NT2/D1 (cell line): ENCODE measurements at regions not wholly inside any gene's neighbourhood (a gene's known extent, or its start where the extent isn't known, plus 50 kb on each side); places are given as distances from the start of the nearest gene placed in this dataset.

ENCODE experiments used
- DNase-seq: peaks from one replicate; pipeline ENCODE4 v3.0.0-alpha.2; 2011; ENCODE audit warnings: low read depth, low spot score
- H3K27me3 ChIP-seq: 2 replicates; pipeline ENCODE4 v1.6.0; 2011; ENCODE audit warnings: mild to moderate bottlenecking; ENCODE audit not compliant: insufficient read length, insufficient read depth
- H3K36me3 ChIP-seq: 2 replicates; pipeline ENCODE4 v1.6.1; 2011; ENCODE audit warnings: mild to moderate bottlenecking, low read length, mixed read lengths; ENCODE audit not compliant: insufficient read depth, insufficient read length
- H3K4me1 ChIP-seq: 2 replicates; pipeline ENCODE4 v1.5.1; 2011; ENCODE audit not compliant: insufficient read depth, insufficient read length
- H3K4me3 ChIP-seq: 2 replicates; pipeline ENCODE4 v1.5.1; 2011; ENCODE audit warnings: low read depth; ENCODE audit not compliant: insufficient read length
- H3K9ac ChIP-seq: 2 replicates; pipeline ENCODE4 v1.6.0; 2011; ENCODE audit warnings: low read depth; ENCODE audit not compliant: insufficient read length
- H3K9me3 ChIP-seq: 2 replicates; pipeline ENCODE4 v1.5.1; 2011; ENCODE audit warnings: mild to moderate bottlenecking, low read length; ENCODE audit not compliant: insufficient read depth
- SUZ12 ChIP-seq: IDR thresholded peaks from 2 replicates; pipeline ENCODE4 v1.6.1; 2011; ENCODE audit not compliant: insufficient read length, insufficient read depth; ENCODE audit errors: extremely low read depth
- YY1 ChIP-seq: IDR thresholded peaks from 2 replicates; pipeline ENCODE4 v1.6.1; 2011; ENCODE audit not compliant: insufficient read length, insufficient read depth
- ZNF274 ChIP-seq: IDR thresholded peaks from 2 replicates; pipeline ENCODE4 v1.6.1; 2011; ENCODE audit warnings: mild to moderate bottlenecking, low read depth, low read length

DNA sequence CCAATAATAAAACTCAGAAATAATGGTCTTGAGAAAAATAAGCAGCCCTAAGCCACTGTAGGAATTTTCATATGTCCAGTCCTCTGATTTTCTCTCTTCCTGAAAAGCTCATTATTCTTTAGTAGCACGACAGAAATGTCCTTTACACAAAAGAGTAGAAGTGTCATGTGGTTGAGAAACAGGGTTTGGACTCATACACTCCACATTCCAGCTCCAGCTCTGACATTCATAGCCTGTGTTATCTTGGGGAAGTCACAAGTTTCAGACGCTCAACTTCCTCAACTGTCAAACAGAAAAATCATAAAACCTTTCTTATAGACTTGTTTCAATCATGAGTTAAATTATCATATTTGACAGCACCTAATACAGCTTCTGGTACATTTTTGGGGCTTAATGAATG is 511.5 kb downstream of the TNS1 start:
- H3K27me3 ChIP-seq = peaks cover 8% of the 10 kb centered on the region
- H3K4me1 ChIP-seq = no peaks in the 10 kb centered on the region
- H3K4me3 ChIP-seq = no peak overlapping the region
- no peaks in the 10 kb centered on the region for H3K9me3 ChIP-seq
- H3K9ac ChIP-seq = no peak overlapping the region
- DNase-seq = no peak
- H3K36me3 ChIP-seq = no peaks in the 10 kb centered on the region
- TF ChIP-seq YY1 (no peak), SUZ12 (no peak), ZNF274 (no peak)

- H3K36me3 ChIP-seq = no peaks in the 10 kb centered on the region
- H3K27me3 ChIP-seq = peaks cover 8% of the 10 kb centered on the region
- no peaks in the 10 kb centered on the region for H3K4me1 ChIP-seq
- H3K4me3 ChIP-seq = no peak overlapping the region
- no peaks in the 10 kb centered on the region for H3K9me3 ChIP-seq
- no peak overlapping the region for H3K9ac ChIP-seq
- DNase-seq = no peak
- TF ChIP-seq ZNF274 (no peak), YY1 (no peak), SUZ12 (no peak)
Observed at GRCh38 chr2:217489145-217489960, 513.4 kb downstream of the TNS1 start.

DNA sequence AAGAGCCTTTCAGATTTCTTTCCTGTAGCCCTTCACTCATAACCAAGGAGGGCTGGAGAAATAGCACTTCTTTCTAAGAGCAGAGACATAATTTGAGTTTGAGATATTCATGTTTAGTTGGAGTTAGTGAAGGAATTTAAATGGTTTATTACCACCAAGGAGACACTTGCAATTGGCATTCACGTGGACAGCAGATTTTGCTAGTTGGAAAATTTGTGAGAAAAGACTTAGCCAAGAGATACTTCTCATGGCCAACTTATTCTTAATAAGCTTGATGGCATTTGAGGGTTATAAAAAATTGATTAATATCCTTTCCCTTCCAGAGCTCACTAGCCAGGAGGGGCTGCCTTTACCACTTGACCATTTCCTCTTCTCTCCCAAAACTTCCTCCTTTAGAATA is 518.7 kb downstream of the TNS1 start:
- no peak for DNase-seq
- no peak for TF ChIP-seq ZNF274
- no peak for TF ChIP-seq YY1
- TF ChIP-seq SUZ12 = no peak
- H3K4me3 ChIP-seq = no peak overlapping the region
- H3K9me3 ChIP-seq = peaks cover 6% of the 10 kb centered on the region
- no peaks in the 10 kb centered on the region for H3K4me1 ChIP-seq
- no peak overlapping the region for H3K9ac ChIP-seq
- no peaks in the 10 kb centered on the region for H3K36me3 ChIP-seq
- H3K27me3 ChIP-seq = no peaks in the 10 kb centered on the region

DNA sequence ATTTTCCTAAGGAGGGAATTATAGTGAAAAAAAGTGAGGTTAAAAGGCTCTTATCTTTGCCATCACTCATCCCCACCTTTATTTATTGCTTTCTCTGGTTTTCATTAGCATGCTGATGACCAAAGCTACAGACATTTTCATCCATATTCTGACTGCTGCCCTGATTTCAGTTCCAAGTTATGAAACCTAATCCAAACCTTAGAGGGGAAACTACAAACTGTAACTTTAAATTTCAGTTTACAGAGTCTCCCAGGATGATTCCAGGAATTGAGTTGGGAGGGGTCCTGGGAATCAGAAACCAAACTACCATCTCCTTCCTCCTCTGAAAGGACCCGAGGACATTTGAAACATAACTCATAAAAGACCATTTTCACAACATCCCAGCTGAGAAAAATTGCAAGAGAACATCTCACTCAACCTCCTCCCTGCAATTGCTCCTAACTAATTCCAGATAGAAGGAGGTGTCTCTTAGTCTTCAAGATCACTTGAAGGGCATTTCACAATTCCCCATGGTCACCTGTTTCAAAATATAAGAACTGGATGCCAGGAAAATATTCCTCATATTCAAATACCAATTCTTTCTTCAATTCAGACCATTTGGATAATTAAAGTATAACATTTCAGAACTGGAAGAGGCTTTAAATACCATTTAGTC is 520.6 kb downstream of the TNS1 start:
- no peaks in the 10 kb centered on the region for H3K4me1 ChIP-seq

GRCh38 chr2:217481577-217481976 is 521.2 kb downstream of the TNS1 start:
- no peak overlapping the region for H3K4me3 ChIP-seq
- H3K27me3 ChIP-seq = no peaks in the 10 kb centered on the region
- TF ChIP-seq ZNF274 (no peak; the same call in 1 of the 2 replicates), YY1 (no peak), SUZ12 (no peak)
- no peaks in the 10 kb centered on the region for H3K4me1 ChIP-seq
- no peak overlapping the region for H3K9ac ChIP-seq
- H3K36me3 ChIP-seq = no peaks in the 10 kb centered on the region
- H3K9me3 ChIP-seq = peaks cover 6% of the 10 kb centered on the region
- no peak for DNase-seq

More for the DNA sequence above, 520.6 kb downstream of the TNS1 start:
- H3K9me3 ChIP-seq = peaks cover 6% of the 10 kb centered on the region
- no peak overlapping the region for H3K4me3 ChIP-seq
- H3K36me3 ChIP-seq = no peaks in the 10 kb centered on the region
- DNase-seq = no peak
- TF ChIP-seq SUZ12 = no peak
- TF ChIP-seq ZNF274 = no peak
- no peak for TF ChIP-seq YY1
- H3K9ac ChIP-seq = no peak overlapping the region
- H3K27me3 ChIP-seq = no peaks in the 10 kb centered on the region

- no peak overlapping the region for H3K9ac ChIP-seq
- no peaks in the 10 kb centered on the region for H3K27me3 ChIP-seq
- no peak for DNase-seq
- H3K4me3 ChIP-seq = no peak overlapping the region
- peaks cover 6% of the 10 kb centered on the region for H3K9me3 ChIP-seq
- no peak for TF ChIP-seq SUZ12
- TF ChIP-seq ZNF274 = no peak
- TF ChIP-seq YY1 = no peak
- no peaks in the 10 kb centered on the region for H3K4me1 ChIP-seq
- H3K36me3 ChIP-seq = no peaks in the 10 kb centered on the region
Observed at GRCh38 chr2:217479566-217479965, 523.2 kb downstream of the TNS1 start.

DNA sequence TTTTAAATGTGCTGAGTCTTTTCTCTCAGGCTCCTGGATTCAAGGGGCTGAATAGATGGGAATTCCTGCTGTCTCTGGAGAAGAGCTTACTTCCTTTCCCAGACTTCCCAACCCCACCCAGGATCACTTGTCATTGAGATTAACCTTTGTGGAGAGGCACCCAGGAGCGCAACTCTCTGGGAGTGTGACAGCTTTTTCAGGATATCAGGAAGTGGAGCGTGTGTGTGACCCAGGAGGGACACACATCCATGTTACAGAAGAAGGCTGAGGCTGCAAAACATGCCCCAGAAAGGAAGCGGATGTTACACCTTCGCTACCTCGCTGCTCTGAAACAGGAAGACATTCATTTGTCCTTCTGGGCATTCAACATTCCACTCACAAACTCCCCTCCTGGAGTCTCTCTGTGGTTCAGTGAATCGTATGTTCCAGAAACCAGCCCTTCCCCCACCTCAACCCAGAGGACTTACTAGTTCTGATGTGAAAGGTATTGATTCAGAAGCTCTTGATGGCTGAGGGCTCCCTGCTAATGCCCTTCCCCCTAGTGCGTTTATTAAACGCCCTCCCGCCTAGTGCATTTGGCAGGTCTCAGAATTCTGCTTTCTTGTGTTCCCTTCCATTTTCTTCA is 523.9 kb downstream of the TNS1 start:
- Histone ChIP-seq H3K9ac (no peak overlapping the region), H3K9me3 (peaks cover 6% of the 10 kb centered on the region)

More for the DNA sequence above, 523.9 kb downstream of the TNS1 start:
- Histone ChIP-seq H3K4me1 (no peaks in the 10 kb centered on the region), H3K36me3 (no peaks in the 10 kb centered on the region), H3K27me3 (no peaks in the 10 kb centered on the region), H3K4me3 (no peak overlapping the region)
- DNase-seq = no peak
- no peak for TF ChIP-seq ZNF274
- TF ChIP-seq SUZ12 = no peak
- no peak for TF ChIP-seq YY1
